Caco-2 (cell line): ENCODE measurements at regions not wholly inside any gene's neighbourhood (a gene's known extent, or its start where the extent isn't known, plus 50 kb on each side); places are given as distances from the start of the nearest gene placed in this dataset.

Source experiments
- BruUV-seq: library from RNA; stranded (reverse); fragments of 400-500 nt; replicated peaks from 2 replicates; lab custom pipeline; 2021; lab: Mats Ljungman, UMichigan
- CTCF ChIA-PET: fragments of 300-600 bp; sonication (Branson Sonifier 250); formaldehyde crosslinking; loops from one replicate; lab custom pipeline; 2022; ENCODE audit warnings: antibody characterized with exemption; lab: Charles Lee
- POLR2A ChIA-PET: fragments of 300-600 bp; sonication (Branson Sonifier 250); formaldehyde crosslinking; loops from one replicate; lab custom pipeline; 2022; ENCODE audit warnings: antibody characterized with exemption; lab: Charles Lee
- DNase-seq, 2 experiments: peaks; one replicate each; pipeline versions ENCODE4 v3.0.0 to v3.0.0-alpha.2; 2020 to 2022
- H3K27me3 ChIP-seq: replicated peaks from 2 replicates; pipeline ENCODE4 v1.6.0; 2011; ENCODE audit warnings: low read length; ENCODE audit not compliant: control insufficient read depth, insufficient read depth
- H3K36me3 ChIP-seq: 2 replicates; pipeline ENCODE4 v1.5.1; 2011; ENCODE audit warnings: low read length; ENCODE audit not compliant: control insufficient read depth, insufficient read depth
- H3K4me1 ChIP-seq: fragments of 250-450 bp; sonication (Bioruptor Pico); 2 replicates; pipeline ENCODE4 v1.5.1; 2020; ENCODE audit warnings: mild to moderate bottlenecking
- H3K4me3 ChIP-seq: 2 replicates; pipeline ENCODE4 v1.5.1; 2011; ENCODE audit warnings: low read depth, mild to moderate bottlenecking, control low read depth, low read length
- H3K9me3 ChIP-seq: fragments of 250-450 bp; sonication (Bioruptor Pico); 2 replicates; pipeline ENCODE4 v1.5.1; 2020; ENCODE audit warnings: mild to moderate bottlenecking, moderate library complexity
- H3K27ac Mint-ChIP-seq: one replicate; pipeline ENCODE4 v1.8.0; 2022; ENCODE audit warnings: mixed read lengths; ENCODE audit not compliant: unreplicated experiment
- H3K27me3 Mint-ChIP-seq: one replicate; pipeline ENCODE4 v1.8.0; 2022; ENCODE audit warnings: mixed read lengths; ENCODE audit not compliant: insufficient read depth, unreplicated experiment
- H3K36me3 Mint-ChIP-seq: one replicate; pipeline ENCODE4 v1.8.0; 2022; ENCODE audit warnings: mild to moderate bottlenecking, mixed read lengths; ENCODE audit not compliant: insufficient read depth, unreplicated experiment
- H3K4me1 Mint-ChIP-seq: one replicate; pipeline ENCODE4 v1.8.0; 2022; ENCODE audit warnings: low read depth, mixed read lengths; ENCODE audit not compliant: unreplicated experiment
- H3K4me3 Mint-ChIP-seq: one replicate; pipeline ENCODE4 v1.8.0; 2022; ENCODE audit warnings: mild to moderate bottlenecking, moderate library complexity, mixed read lengths; ENCODE audit not compliant: unreplicated experiment
- H3K9me3 Mint-ChIP-seq: one replicate; pipeline ENCODE4 v1.8.0; 2022; ENCODE audit warnings: mixed read lengths; ENCODE audit not compliant: unreplicated experiment
- intact Hi-C: fragments of 100-400 bp; cut with micrococcal nuclease; formaldehyde crosslinking; loops from one replicate; pipeline ENCODE4 v1.10.0; 2022; ENCODE audit not compliant: unreplicated experiment
- TF ChIP-seq, protein P1 (sequence below), 2 experiments: fragments of 200-600 bp in 1 of 2; IDR thresholded peaks; 1 replicate in 1 of 2; 2 replicates in 1 of 2; pipeline versions ENCODE4 v1.5.1 to v1.8.0; 2011 to 2022; ENCODE audit warnings: antibody characterized with exemption in 1 of 2, control low read depth in 1 of 2, inconsistent platforms in 1 of 2, low read depth in 1 of 2, low read length in 1 of 2, mild to moderate bottlenecking in 1 of 2, moderate library complexity in 1 of 2; ENCODE audit not compliant: insufficient read depth in 1 of 2, severe bottlenecking in 1 of 2, unreplicated experiment in 1 of 2

DNA sequence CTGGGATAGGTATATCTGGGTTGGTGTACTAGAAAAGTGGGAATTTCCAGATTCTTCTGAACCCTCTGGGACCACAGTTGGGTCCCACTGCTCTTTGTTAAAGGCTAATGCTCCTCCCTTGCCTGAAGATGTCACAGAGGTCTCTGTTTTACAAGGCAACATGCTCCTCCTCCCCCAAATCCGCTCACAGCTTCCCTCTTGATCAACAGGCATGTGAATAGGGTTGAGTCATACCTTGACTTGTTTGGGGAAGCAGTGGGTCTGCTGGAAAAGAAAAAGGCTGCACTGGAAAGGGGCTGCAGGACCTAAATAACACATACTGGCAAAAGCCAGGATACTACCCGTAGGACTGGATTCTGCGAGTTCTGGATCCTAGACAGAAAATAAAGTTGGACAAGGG, 165.4 kb upstream of the TMEM260 start:
- no TSS peak for BruUV-seq
- no peak overlapping the region for H3K27ac Mint-ChIP-seq
- H3K4me1 ChIP-seq: no peaks in the 10 kb centered on the region
- H3K27me3 ChIP-seq: no peaks in the 10 kb centered on the region
- H3K4me3 Mint-ChIP-seq: no peak overlapping the region
- H3K9me3 ChIP-seq: peaks cover 4% of the 10 kb centered on the region; the same call in 1 of the 2 replicates
- ChIA-PET CTCF (no interaction called here), POLR2A (no interaction called here)
- no peaks in the 10 kb centered on the region for H3K4me1 Mint-ChIP-seq
- no peaks in the 10 kb centered on the region for H3K9me3 Mint-ChIP-seq
- H3K27me3 Mint-ChIP-seq: peaks cover 21% of the 10 kb centered on the region
- no peaks in the 10 kb centered on the region for H3K36me3 ChIP-seq
- H3K36me3 Mint-ChIP-seq: no peaks in the 10 kb centered on the region
- TF ChIP-seq, protein P1, sequence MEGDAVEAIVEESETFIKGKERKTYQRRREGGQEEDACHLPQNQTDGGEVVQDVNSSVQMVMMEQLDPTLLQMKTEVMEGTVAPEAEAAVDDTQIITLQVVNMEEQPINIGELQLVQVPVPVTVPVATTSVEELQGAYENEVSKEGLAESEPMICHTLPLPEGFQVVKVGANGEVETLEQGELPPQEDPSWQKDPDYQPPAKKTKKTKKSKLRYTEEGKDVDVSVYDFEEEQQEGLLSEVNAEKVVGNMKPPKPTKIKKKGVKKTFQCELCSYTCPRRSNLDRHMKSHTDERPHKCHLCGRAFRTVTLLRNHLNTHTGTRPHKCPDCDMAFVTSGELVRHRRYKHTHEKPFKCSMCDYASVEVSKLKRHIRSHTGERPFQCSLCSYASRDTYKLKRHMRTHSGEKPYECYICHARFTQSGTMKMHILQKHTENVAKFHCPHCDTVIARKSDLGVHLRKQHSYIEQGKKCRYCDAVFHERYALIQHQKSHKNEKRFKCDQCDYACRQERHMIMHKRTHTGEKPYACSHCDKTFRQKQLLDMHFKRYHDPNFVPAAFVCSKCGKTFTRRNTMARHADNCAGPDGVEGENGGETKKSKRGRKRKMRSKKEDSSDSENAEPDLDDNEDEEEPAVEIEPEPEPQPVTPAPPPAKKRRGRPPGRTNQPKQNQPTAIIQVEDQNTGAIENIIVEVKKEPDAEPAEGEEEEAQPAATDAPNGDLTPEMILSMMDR (IDR thresholded peaks at IDR 0.05; ENCODE audit: insufficient read depth in 1 of 2, low read depth in 1 of 2, low read length in 1 of 2, severe bottlenecking in 1 of 2, unreplicated experiment in 1 of 2): no peak
- DNase-seq: no peak
- H3K4me3 ChIP-seq: no peak overlapping the region
- intact Hi-C loops: no loop called here

DNA sequence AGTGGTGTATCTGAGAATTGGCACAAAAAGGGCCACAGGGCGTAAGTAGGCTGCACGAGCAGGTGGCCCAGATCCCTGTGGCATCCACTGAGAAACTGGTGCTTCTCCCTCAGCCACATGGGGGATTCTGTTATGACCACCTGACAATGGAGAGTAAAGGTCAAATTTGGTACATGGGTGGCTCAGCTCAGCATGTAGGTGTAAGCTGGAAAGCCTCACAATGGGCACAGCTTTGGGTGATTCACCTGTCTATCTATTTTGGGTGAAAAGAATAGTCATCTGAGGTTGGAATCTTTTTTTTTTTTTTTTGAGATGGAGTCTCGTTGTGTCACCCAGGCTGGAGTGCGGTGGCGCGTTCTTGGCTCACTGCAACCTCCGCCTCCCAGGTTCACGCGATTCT, 163.4 kb upstream of the TMEM260 start:
- no TSS peak for BruUV-seq
- intact Hi-C loops: no loop called here
- ChIA-PET CTCF (interaction anchor here (0.7 kb wide), 1 partner anchor 278 kb away, joined by 5 read pairs; no protein-coding TSS in a partner anchor), POLR2A (no interaction called here)
- no peak overlapping the region for H3K4me3 ChIP-seq
- H3K27me3 Mint-ChIP-seq: peaks cover 13% of the 10 kb centered on the region
- no peaks in the 10 kb centered on the region for H3K4me1 ChIP-seq
- no peaks in the 10 kb centered on the region for H3K4me1 Mint-ChIP-seq
- no peak overlapping the region for H3K4me3 Mint-ChIP-seq
- no peak overlapping the region for H3K27ac Mint-ChIP-seq
- H3K27me3 ChIP-seq: no peaks in the 10 kb centered on the region
- no peaks in the 10 kb centered on the region for H3K9me3 Mint-ChIP-seq
- no peaks in the 10 kb centered on the region for H3K36me3 ChIP-seq
- H3K36me3 Mint-ChIP-seq: no peaks in the 10 kb centered on the region
- DNase-seq: no peak
- TF ChIP-seq, protein P1 (IDR thresholded peaks at IDR 0.05; ENCODE audit: insufficient read depth in 1 of 2, low read depth in 1 of 2, low read length in 1 of 2, severe bottlenecking in 1 of 2, unreplicated experiment in 1 of 2): no peak
- H3K9me3 ChIP-seq: no peaks in the 10 kb centered on the region

DNA sequence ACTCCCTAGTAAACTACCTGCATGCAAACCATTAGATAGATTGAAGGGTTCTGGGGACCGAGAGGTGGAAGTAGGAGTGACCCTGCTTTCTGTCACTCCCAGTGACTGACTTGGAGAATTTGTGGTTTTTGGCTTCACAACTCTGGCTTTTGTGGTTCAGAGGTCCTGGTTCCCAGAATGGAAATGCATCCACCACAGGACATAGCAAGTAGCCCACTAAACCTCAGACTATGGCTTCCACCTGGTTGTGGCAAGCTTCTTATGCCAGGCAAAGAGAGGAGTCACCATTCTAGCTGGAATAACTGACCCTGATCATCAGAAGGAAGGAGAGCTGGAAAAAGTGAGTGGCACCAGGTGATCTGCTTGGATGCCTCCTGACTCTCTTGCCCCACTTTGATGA, 162.4 kb upstream of the TMEM260 start:
- POLR2A ChIA-PET: no interaction called here
- Mint-ChIP-seq H3K4me1 (no peaks in the 10 kb centered on the region), H3K36me3 (no peaks in the 10 kb centered on the region), H3K9me3 (no peaks in the 10 kb centered on the region), H3K4me3 (no peak overlapping the region), H3K27ac (no peak overlapping the region), H3K27me3 (peaks cover 8% of the 10 kb centered on the region)
- no peaks in the 10 kb centered on the region for H3K4me1 ChIP-seq
- no peak for DNase-seq
- H3K9me3 ChIP-seq: no peaks in the 10 kb centered on the region
- BruUV-seq: no TSS peak
- H3K4me3 ChIP-seq: no peak overlapping the region
- intact Hi-C loops: no loop called here
- H3K27me3 ChIP-seq: no peaks in the 10 kb centered on the region
- TF ChIP-seq, protein P1 (IDR thresholded peaks at IDR 0.05; ENCODE audit: insufficient read depth in 1 of 2, low read depth in 1 of 2, low read length in 1 of 2, severe bottlenecking in 1 of 2, unreplicated experiment in 1 of 2): no peak
- H3K36me3 ChIP-seq: no peaks in the 10 kb centered on the region
- CTCF ChIA-PET: no interaction called here
